Spleen (tissue), 7 donors: ENCODE measurements at regions not wholly inside any gene's neighbourhood (a gene's known extent, or its start where the extent isn't known, plus 50 kb on each side); places are given as distances from the start of the nearest gene placed in this dataset.

Experiments
- POLR2AphosphoS5 ChIP-seq, 3 donors: sonication (generic); formaldehyde crosslinking; IDR thresholded peaks; one replicate each; pipeline ENCODE4 v1.5.1; 2017; ENCODE audit warnings: antibody characterized with exemption in 3 of 3
- TF ChIP-seq, protein P1 (sequence below), 11 experiments: fragments of 200-600 bp in 7 of 11; fragments of 450-650 bp in 4 of 11; sonication (generic) in 4 of 11; IDR thresholded peaks in 8 of 11; conservative IDR thresholded peaks in 3 of 11; 1 replicate in 7 of 11; 2 replicates in 4 of 11; pipeline versions ENCODE4 v1.4.0 to v1.8.0; 2016 to 2021; ENCODE audit warnings: antibody characterized with exemption in 11 of 11, inconsistent platforms in 4 of 11, mild to moderate bottlenecking in 1 of 11
- donor health status: DM: no; HTN: no; CAD: no; lungs with moderate emphysema.
- donor health status: DM: no; HTN: no; CAD: no.
- donor health status: DM: no; HTN: no; CAD: no.

DNA sequence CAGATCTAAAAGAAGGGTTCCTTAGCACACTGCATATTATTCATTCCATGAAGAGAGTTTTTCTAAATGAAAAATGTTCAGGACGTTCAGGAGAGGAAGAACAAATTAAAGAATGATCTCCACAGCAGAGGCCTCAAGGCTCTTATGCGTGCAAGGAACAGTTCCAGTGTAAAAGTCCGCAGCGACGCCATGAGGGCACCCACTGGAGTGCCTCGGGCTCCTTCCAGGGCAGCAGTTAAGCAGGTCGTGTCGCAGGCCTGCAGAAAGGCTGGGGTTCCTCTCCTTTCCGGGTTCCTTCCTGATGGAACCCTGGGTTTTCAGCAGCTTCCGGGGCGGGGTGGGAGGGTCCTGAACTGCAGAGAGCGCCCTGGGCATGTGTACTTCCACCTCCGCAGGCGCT is 87.1 kb upstream of the SELENOP start:
- TF ChIP-seq, protein P1, sequence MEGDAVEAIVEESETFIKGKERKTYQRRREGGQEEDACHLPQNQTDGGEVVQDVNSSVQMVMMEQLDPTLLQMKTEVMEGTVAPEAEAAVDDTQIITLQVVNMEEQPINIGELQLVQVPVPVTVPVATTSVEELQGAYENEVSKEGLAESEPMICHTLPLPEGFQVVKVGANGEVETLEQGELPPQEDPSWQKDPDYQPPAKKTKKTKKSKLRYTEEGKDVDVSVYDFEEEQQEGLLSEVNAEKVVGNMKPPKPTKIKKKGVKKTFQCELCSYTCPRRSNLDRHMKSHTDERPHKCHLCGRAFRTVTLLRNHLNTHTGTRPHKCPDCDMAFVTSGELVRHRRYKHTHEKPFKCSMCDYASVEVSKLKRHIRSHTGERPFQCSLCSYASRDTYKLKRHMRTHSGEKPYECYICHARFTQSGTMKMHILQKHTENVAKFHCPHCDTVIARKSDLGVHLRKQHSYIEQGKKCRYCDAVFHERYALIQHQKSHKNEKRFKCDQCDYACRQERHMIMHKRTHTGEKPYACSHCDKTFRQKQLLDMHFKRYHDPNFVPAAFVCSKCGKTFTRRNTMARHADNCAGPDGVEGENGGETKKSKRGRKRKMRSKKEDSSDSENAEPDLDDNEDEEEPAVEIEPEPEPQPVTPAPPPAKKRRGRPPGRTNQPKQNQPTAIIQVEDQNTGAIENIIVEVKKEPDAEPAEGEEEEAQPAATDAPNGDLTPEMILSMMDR (IDR thresholded peaks at IDR 0.05 in 8 of 11, conservative IDR thresholded peaks at IDR 0.05 in 3 of 11), result no peak
- no peak for TF ChIP-seq POLR2AphosphoS5 (IDR thresholded peaks at IDR 0.05)
